ENCODE measurements at regions not wholly inside any gene's neighbourhood (a gene's known extent, or its start where the extent isn't known, plus 50 kb on each side); places are given as distances from the start of the nearest gene placed in this dataset.

DNA sequence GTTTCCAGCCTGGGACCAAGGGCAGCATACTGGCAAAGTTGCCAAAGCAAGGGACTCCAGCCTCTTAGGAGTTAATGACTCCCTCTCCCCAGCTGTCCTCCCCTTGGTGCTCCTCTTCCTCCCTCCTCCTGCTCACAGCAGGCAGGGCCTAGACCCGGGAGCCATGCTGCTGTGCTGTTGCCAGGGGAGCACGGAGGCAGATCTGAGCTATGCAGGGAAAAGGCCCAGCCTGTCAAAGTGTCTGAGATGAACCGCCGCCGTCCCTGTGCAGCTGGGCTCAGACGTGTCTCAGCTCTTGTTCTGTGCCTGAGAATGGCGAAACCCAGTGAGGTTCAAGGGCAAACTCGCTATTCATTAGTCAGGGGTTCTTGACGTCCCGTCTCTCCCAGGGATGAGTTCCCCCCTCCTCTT lies 60.8 kb upstream of the POLG start:
- intact Hi-C loops (cut with micrococcal nuclease; ENCODE audit: unreplicated experiment): no loop called here
- Mint-ChIP-seq H3K4me1 (ENCODE audit: low read depth, unreplicated experiment) (no peaks in the 10 kb centered on the region), H3K4me3 (ENCODE audit: unreplicated experiment) (no peak overlapping the region), H3K27ac (ENCODE audit: unreplicated experiment) (no peak overlapping the region), H3K27me3 (ENCODE audit: insufficient read depth, unreplicated experiment) (peaks cover 15% of the 10 kb centered on the region), H3K9me3 (ENCODE audit: unreplicated experiment) (no peaks in the 10 kb centered on the region), H3K36me3 (ENCODE audit: insufficient read depth, unreplicated experiment) (no peaks in the 10 kb centered on the region)
- H3K9me3 ChIP-seq: no peaks in the 10 kb centered on the region
- H3K4me3 ChIP-seq (ENCODE audit: low read depth, low read length): no peak overlapping the region
- no TSS peak for BruUV-seq (replicated peaks)
- no peaks in the 10 kb centered on the region for H3K36me3 ChIP-seq (ENCODE audit: control insufficient read depth, insufficient read depth, low read length)
- ChIA-PET CTCF (no interaction called here), POLR2A (no interaction called here)
- no peaks in the 10 kb centered on the region; the same call in 1 of the 2 replicates for H3K27me3 ChIP-seq (replicated peaks; ENCODE audit: control insufficient read depth, insufficient read depth, low read length)
- H3K4me1 ChIP-seq: no peaks in the 10 kb centered on the region
- DNase-seq: no peak
- TF ChIP-seq, protein P1, sequence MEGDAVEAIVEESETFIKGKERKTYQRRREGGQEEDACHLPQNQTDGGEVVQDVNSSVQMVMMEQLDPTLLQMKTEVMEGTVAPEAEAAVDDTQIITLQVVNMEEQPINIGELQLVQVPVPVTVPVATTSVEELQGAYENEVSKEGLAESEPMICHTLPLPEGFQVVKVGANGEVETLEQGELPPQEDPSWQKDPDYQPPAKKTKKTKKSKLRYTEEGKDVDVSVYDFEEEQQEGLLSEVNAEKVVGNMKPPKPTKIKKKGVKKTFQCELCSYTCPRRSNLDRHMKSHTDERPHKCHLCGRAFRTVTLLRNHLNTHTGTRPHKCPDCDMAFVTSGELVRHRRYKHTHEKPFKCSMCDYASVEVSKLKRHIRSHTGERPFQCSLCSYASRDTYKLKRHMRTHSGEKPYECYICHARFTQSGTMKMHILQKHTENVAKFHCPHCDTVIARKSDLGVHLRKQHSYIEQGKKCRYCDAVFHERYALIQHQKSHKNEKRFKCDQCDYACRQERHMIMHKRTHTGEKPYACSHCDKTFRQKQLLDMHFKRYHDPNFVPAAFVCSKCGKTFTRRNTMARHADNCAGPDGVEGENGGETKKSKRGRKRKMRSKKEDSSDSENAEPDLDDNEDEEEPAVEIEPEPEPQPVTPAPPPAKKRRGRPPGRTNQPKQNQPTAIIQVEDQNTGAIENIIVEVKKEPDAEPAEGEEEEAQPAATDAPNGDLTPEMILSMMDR (IDR thresholded peaks at IDR 0.05; ENCODE audit: insufficient read depth in 1 of 2, low read depth in 1 of 2, low read length in 1 of 2, severe bottlenecking in 1 of 2, unreplicated experiment in 1 of 2): no peak

DNA sequence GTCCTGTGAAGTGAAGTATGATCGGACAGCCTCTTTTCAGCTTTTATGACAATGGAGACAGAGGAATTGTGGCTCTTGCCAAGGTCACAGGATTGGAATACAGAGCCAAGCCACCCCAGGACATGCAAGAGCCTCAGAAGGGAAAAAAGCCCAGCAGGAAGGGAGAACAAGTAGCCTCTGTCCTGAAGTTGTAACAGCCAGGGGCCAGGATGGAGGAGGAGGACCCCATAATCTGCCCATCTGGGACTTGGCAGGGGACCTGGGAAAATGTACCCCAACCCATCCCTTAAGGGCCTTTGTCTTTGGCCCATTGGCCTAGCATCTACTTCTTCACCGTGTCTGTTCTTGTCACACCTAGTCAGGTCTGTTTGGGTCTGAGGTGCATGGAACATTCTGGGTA lies 60.4 kb upstream of the POLG start:
- no peak for DNase-seq
- H3K9me3 ChIP-seq: no peaks in the 10 kb centered on the region
- CTCF ChIA-PET: no interaction called here
- H3K36me3 ChIP-seq (ENCODE audit: control insufficient read depth, insufficient read depth, low read length): no peaks in the 10 kb centered on the region
- no peaks in the 10 kb centered on the region for H3K4me1 ChIP-seq
- Mint-ChIP-seq H3K4me1 (ENCODE audit: low read depth, unreplicated experiment) (no peaks in the 10 kb centered on the region), H3K27me3 (ENCODE audit: insufficient read depth, unreplicated experiment) (peaks cover 14% of the 10 kb centered on the region), H3K27ac (ENCODE audit: unreplicated experiment) (no peak overlapping the region), H3K9me3 (ENCODE audit: unreplicated experiment) (no peaks in the 10 kb centered on the region), H3K36me3 (ENCODE audit: insufficient read depth, unreplicated experiment) (no peaks in the 10 kb centered on the region), H3K4me3 (ENCODE audit: unreplicated experiment) (no peak overlapping the region)
- POLR2A ChIA-PET: no interaction called here
- no peak overlapping the region for H3K4me3 ChIP-seq (ENCODE audit: low read depth, low read length)
- no peaks in the 10 kb centered on the region; the same call in 1 of the 2 replicates for H3K27me3 ChIP-seq (replicated peaks; ENCODE audit: control insufficient read depth, insufficient read depth, low read length)
- TF ChIP-seq, protein P1 (IDR thresholded peaks at IDR 0.05; ENCODE audit: insufficient read depth in 1 of 2, low read depth in 1 of 2, low read length in 1 of 2, severe bottlenecking in 1 of 2, unreplicated experiment in 1 of 2): no peak
- intact Hi-C loops (cut with micrococcal nuclease; ENCODE audit: unreplicated experiment): no loop called here
- BruUV-seq (replicated peaks): no TSS peak

DNA sequence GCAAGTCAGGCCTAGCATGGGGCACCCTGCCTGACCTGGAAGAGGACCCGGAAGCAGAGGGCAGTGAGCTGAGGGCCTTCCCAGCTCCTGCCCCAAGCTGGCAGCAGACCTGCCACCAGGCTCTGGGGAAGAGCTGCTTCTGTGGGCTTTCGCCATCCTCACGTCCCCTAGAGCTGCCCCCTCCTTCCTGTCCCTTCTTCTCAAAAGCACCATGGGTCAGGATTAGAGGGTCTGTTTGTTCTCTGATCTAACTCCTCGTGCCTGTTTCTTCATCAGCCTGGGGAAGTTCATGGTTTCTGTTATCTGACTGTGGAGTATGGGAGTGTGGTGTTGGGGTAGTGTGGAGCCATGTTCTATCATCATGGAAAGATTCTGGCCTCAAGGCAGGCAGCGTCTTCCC lies 58.4 kb upstream of the POLG start:
- Mint-ChIP-seq H3K27me3 (ENCODE audit: insufficient read depth, unreplicated experiment) (peaks cover 20% of the 10 kb centered on the region), H3K36me3 (ENCODE audit: insufficient read depth, unreplicated experiment) (peaks cover 6% of the 10 kb centered on the region), H3K4me3 (ENCODE audit: unreplicated experiment) (no peak overlapping the region), H3K9me3 (ENCODE audit: unreplicated experiment) (no peaks in the 10 kb centered on the region), H3K4me1 (ENCODE audit: low read depth, unreplicated experiment) (no peaks in the 10 kb centered on the region), H3K27ac (ENCODE audit: unreplicated experiment) (no peak overlapping the region)
- Histone ChIP-seq H3K36me3 (ENCODE audit: control insufficient read depth, insufficient read depth, low read length) (no peaks in the 10 kb centered on the region), H3K4me1 (no peaks in the 10 kb centered on the region), H3K4me3 (ENCODE audit: low read depth, low read length) (no peak overlapping the region), H3K9me3 (no peaks in the 10 kb centered on the region), H3K27me3 (replicated peaks; ENCODE audit: control insufficient read depth, insufficient read depth, low read length) (no peaks in the 10 kb centered on the region)
- BruUV-seq (replicated peaks): no TSS peak
- TF ChIP-seq, protein P1 (IDR thresholded peaks at IDR 0.05; ENCODE audit: insufficient read depth in 1 of 2, low read depth in 1 of 2, low read length in 1 of 2, severe bottlenecking in 1 of 2, unreplicated experiment in 1 of 2): no peak
- POLR2A ChIA-PET: no interaction called here
- intact Hi-C loops (cut with micrococcal nuclease; ENCODE audit: unreplicated experiment): no loop called here
- DNase-seq: no peak
- CTCF ChIA-PET: no interaction called here
